C4-2B (cell line): ENCODE measurements at regions not wholly inside any gene's neighbourhood (a gene's known extent, or its start where the extent isn't known, plus 50 kb on each side); places are given as distances from the start of the nearest gene placed in this dataset.
A peak's percentile ranks its signal among the peaks of the same experiment; 100 is the strongest.

Experiments used
- H3K27ac ChIP-seq: fragments of 450-650 bp; 2 replicates; pipeline ENCODE4 v1.5.1; 2017
- CTCF ChIP-seq: fragments of 450-650 bp; conservative IDR thresholded peaks from 2 replicates; pipeline ENCODE4 v1.5.1; 2017; ENCODE audit warnings: mild to moderate bottlenecking
- ZFX ChIP-seq: fragments of 450-650 bp; IDR thresholded peaks from 2 replicates; pipeline ENCODE4 v1.6.1; 2017

- H3K27ac ChIP-seq: no peak overlapping the region
- no peak for TF ChIP-seq CTCF
- no peak for TF ChIP-seq ZFX
Measured at GRCh38 chr7:77484785-77485184, 52.3 kb upstream of the PTPN12 start.

- H3K27ac ChIP-seq: no peak overlapping the region
- TF ChIP-seq ZFX: no peak
- no peak for TF ChIP-seq CTCF
Measured at GRCh38 chr7:77482015-77482414, 55.1 kb upstream of the PTPN12 start.

- H3K27ac ChIP-seq: no peak overlapping the region
- TF ChIP-seq CTCF: no peak
- TF ChIP-seq ZFX: no peak
Measured at GRCh38 chr7:77481615-77482014, 55.5 kb upstream of the PTPN12 start.

- peak overlapping the region; percentile 39 for H3K27ac ChIP-seq
Measured at GRCh38 chr7:77480102-77480627, 56.9 kb upstream of the PTPN12 start.

GRCh38 chr7:77479536-77480088 is 57.5 kb upstream of the PTPN12 start:
- TF ChIP-seq CTCF (no peak), ZFX (no peak)
- peak overlapping the region; percentile 22; the same call in 1 of the 2 replicates for H3K27ac ChIP-seq

GRCh38 chr7:77476871-77477270 is 60.2 kb upstream of the PTPN12 start:
- H3K27ac ChIP-seq: no peak overlapping the region
- TF ChIP-seq ZFX (no peak), CTCF (no peak)

- TF ChIP-seq CTCF: no peak
- TF ChIP-seq ZFX: no peak
- H3K27ac ChIP-seq: no peak overlapping the region
Measured at GRCh38 chr7:77475181-77475580, 59.0 kb upstream of the GSAP start.

GRCh38 chr7:77474756-77475155 is 58.6 kb upstream of the GSAP start:
- no peak for TF ChIP-seq CTCF
- TF ChIP-seq ZFX: no peak
- no peak overlapping the region for H3K27ac ChIP-seq
